BLaER1 treated with 17β-estradiol and CSF1 and Interleukin-3, amounts not matched to agents 10 nM and 100 nM (cell line): ENCODE measurements at regions not wholly inside any gene's neighbourhood (a gene's known extent, or its start where the extent isn't known, plus 50 kb on each side); places are given as distances from the start of the nearest gene placed in this dataset.

Experiments
- H3K27ac ChIP-seq, 11 experiments: shearing (Covaris generic); formaldehyde crosslinking; 2 replicates each; pipeline ENCODE4 v1.8.1; 2022
- H3K27me3 ChIP-seq, 11 experiments: shearing (Covaris generic); formaldehyde crosslinking; 2 replicates each; pipeline ENCODE4 v1.8.1; 2022
- H3K36me3 ChIP-seq, 11 experiments: shearing (Covaris generic); formaldehyde crosslinking; 2 replicates each; pipeline ENCODE4 v1.8.1; 2022
- H3K4me1 ChIP-seq, 10 experiments: shearing (Covaris generic); formaldehyde crosslinking; 2 replicates each; pipeline ENCODE4 v1.8.1; 2022
- H3K4me2 ChIP-seq, 11 experiments: shearing (Covaris generic); formaldehyde crosslinking; 2 replicates each; pipeline ENCODE4 v1.8.1; 2022
- H3K4me3 ChIP-seq, 10 experiments: shearing (Covaris generic); formaldehyde crosslinking; 2 replicates each; pipeline ENCODE4 v1.8.1; 2022
- H3K9ac ChIP-seq, 11 experiments: shearing (Covaris generic); formaldehyde crosslinking; 2 replicates each; pipeline ENCODE4 v1.8.1; 2022
- H3K9me3 ChIP-seq, 11 experiments: shearing (Covaris generic); formaldehyde crosslinking; replicated peaks in 1 of 11; 2 replicates each; pipeline ENCODE4 v1.8.1; 2022
- H4K20me1 ChIP-seq, 11 experiments: shearing (Covaris generic); formaldehyde crosslinking; 2 replicates each; pipeline ENCODE4 v1.8.1; 2022
- Cebpa-rat ChIP-seq, 11 experiments: shearing (Covaris generic); IDR thresholded peaks; 2 replicates each; pipeline ENCODE4 v1.8.1; 2022

- no peaks in the 10 kb centered on the region for H3K36me3 ChIP-seq
- H3K4me1 ChIP-seq, result peaks cover 10 to 76% (median 55%) of the 10 kb centered on the region in 10 experiments
- no peak overlapping the region for H3K9ac ChIP-seq
- H3K4me3 ChIP-seq, result no peak overlapping the region
- no peaks in the 10 kb centered on the region for H3K27me3 ChIP-seq
- no peak for TF ChIP-seq Cebpa-rat (IDR thresholded peaks at IDR 0.05)
- no peaks in the 10 kb centered on the region for H3K9me3 ChIP-seq
- H3K4me2 ChIP-seq, result no peak overlapping the region
- H4K20me1 ChIP-seq, result no peaks in the 10 kb centered on the region
- H3K27ac ChIP-seq, result no peak overlapping the region
These were observed 118.0 kb upstream of the IGLL5 start for GRCh38 chr22:22769434-22770279.

- Histone ChIP-seq H3K4me3 (no peak overlapping the region), H3K9ac (no peak overlapping the region), H3K36me3 (no peaks in the 10 kb centered on the region), H4K20me1 (no peaks in the 10 kb centered on the region), H3K27me3 (no peaks in the 10 kb centered on the region), H3K4me2 (peak overlapping the region in 2 of 11 experiments; percentile 6 to 84; a peak in 1 of 22 replicates), H3K27ac (no peak overlapping the region), H3K9me3 (no peaks in the 10 kb centered on the region), H3K4me1 (peaks cover 14 to 76% (median 55%) of the 10 kb centered on the region in 10 experiments)
- TF ChIP-seq Cebpa-rat (IDR thresholded peaks at IDR 0.05), result no peak
These were observed 117.2 kb upstream of the IGLL5 start for GRCh38 chr22:22770280-22770871.

GRCh38 chr22:22770881-22771280, 116.7 kb upstream of the IGLL5 start:
- no peak for TF ChIP-seq Cebpa-rat (IDR thresholded peaks at IDR 0.05)
- H3K36me3 ChIP-seq, result no peaks in the 10 kb centered on the region
- no peaks in the 10 kb centered on the region for H3K9me3 ChIP-seq
- H3K9ac ChIP-seq, result no peak overlapping the region
- no peak overlapping the region for H3K27ac ChIP-seq
- H4K20me1 ChIP-seq, result no peaks in the 10 kb centered on the region
- H3K27me3 ChIP-seq, result no peaks in the 10 kb centered on the region
- H3K4me2 ChIP-seq, result peak overlapping the region in 4 of 11 experiments; percentile 6 to 84 (median 78); a peak in 5 of 22 replicates
- peaks cover 14 to 74% (median 54%) of the 10 kb centered on the region in 10 experiments for H3K4me1 ChIP-seq
- no peak overlapping the region for H3K4me3 ChIP-seq

GRCh38 chr22:22771696-22772377, 115.8 kb upstream of the IGLL5 start:
- Histone ChIP-seq H3K36me3 (no peaks in the 10 kb centered on the region), H3K27ac (no peak overlapping the region; a peak in 1 of 22 replicates), H3K9me3 (no peaks in the 10 kb centered on the region), H4K20me1 (no peaks in the 10 kb centered on the region), H3K4me1 (peaks cover 14 to 65% (median 53%) of the 10 kb centered on the region in 10 experiments), H3K4me3 (no peak overlapping the region), H3K27me3 (no peaks in the 10 kb centered on the region), H3K9ac (peak overlapping the region in 3 of 11 experiments; percentile 10 to 22 (median 13); a peak in 1 of 22 replicates), H3K4me2 (peak overlapping the region in 9 of 11 experiments; percentile 36 to 84 (median 72); a peak in 19 of 22 replicates)
- no peak for TF ChIP-seq Cebpa-rat (IDR thresholded peaks at IDR 0.05)

- Histone ChIP-seq H3K9me3 (no peaks in the 10 kb centered on the region), H3K4me2 (peak overlapping the region in 9 of 11 experiments; percentile 36 to 84 (median 72); a peak in 16 of 22 replicates)
These were observed 115.2 kb upstream of the IGLL5 start for GRCh38 chr22:22772396-22772795.

GRCh38 chr22:22772883-22773282, 114.7 kb upstream of the IGLL5 start:
- H3K9ac ChIP-seq, result no peak overlapping the region
- TF ChIP-seq Cebpa-rat (IDR thresholded peaks at IDR 0.05), result no peak
- H3K4me2 ChIP-seq, result peak overlapping the region in 9 of 11 experiments; percentile 36 to 84 (median 72); a peak in 15 of 22 replicates
- peaks cover 14 to 59% (median 53%) of the 10 kb centered on the region in 10 experiments for H3K4me1 ChIP-seq
- H3K27ac ChIP-seq, result no peak overlapping the region
- no peaks in the 10 kb centered on the region for H3K9me3 ChIP-seq
- no peaks in the 10 kb centered on the region for H3K27me3 ChIP-seq
- no peaks in the 10 kb centered on the region for H4K20me1 ChIP-seq
- no peaks in the 10 kb centered on the region for H3K36me3 ChIP-seq
- no peak overlapping the region for H3K4me3 ChIP-seq

More at GRCh38 chr22:22772396-22772795, 115.2 kb upstream of the IGLL5 start:
- Histone ChIP-seq H4K20me1 (no peaks in the 10 kb centered on the region), H3K27ac (no peak overlapping the region), H3K4me3 (no peak overlapping the region), H3K27me3 (no peaks in the 10 kb centered on the region), H3K9ac (peak overlapping the region in 1 of 11 experiments; percentile 22; a peak in 1 of 22 replicates), H3K4me1 (peaks cover 14 to 59% (median 53%) of the 10 kb centered on the region in 10 experiments), H3K36me3 (no peaks in the 10 kb centered on the region)
- no peak for TF ChIP-seq Cebpa-rat (IDR thresholded peaks at IDR 0.05)

- H3K9ac ChIP-seq, result no peak overlapping the region
- peak overlapping the region in 9 of 11 experiments; percentile 45 to 84 (median 73); a peak in 11 of 22 replicates for H3K4me2 ChIP-seq
- H4K20me1 ChIP-seq, result no peaks in the 10 kb centered on the region
- H3K9me3 ChIP-seq, result no peaks in the 10 kb centered on the region
- H3K27ac ChIP-seq, result no peak overlapping the region
- H3K27me3 ChIP-seq, result no peaks in the 10 kb centered on the region
- H3K4me3 ChIP-seq, result no peak overlapping the region
- H3K36me3 ChIP-seq, result no peaks in the 10 kb centered on the region
- H3K4me1 ChIP-seq, result peaks cover 14 to 59% (median 53%) of the 10 kb centered on the region in 10 experiments
- no peak for TF ChIP-seq Cebpa-rat (IDR thresholded peaks at IDR 0.05)
These were observed 114.2 kb upstream of the IGLL5 start for GRCh38 chr22:22773427-22773826.

- TF ChIP-seq Cebpa-rat (IDR thresholded peaks at IDR 0.05), result no peak
- H3K36me3 ChIP-seq, result no peaks in the 10 kb centered on the region
- peak overlapping the region in 3 of 11 experiments; percentile 2 to 34 (median 16); a peak in 2 of 22 replicates for H3K27ac ChIP-seq
- H3K4me2 ChIP-seq, result peak overlapping the region; percentile 32 to 84 (median 75)
- H3K9ac ChIP-seq, result no peak overlapping the region
- no peaks in the 10 kb centered on the region for H3K27me3 ChIP-seq
- peaks cover 14 to 59% (median 53%) of the 10 kb centered on the region in 10 experiments for H3K4me1 ChIP-seq
- H4K20me1 ChIP-seq, result no peaks in the 10 kb centered on the region
- no peaks in the 10 kb centered on the region for H3K9me3 ChIP-seq
- no peak overlapping the region for H3K4me3 ChIP-seq
These were observed 113.5 kb upstream of the IGLL5 start for GRCh38 chr22:22773979-22774604.
